Skeletal muscle cell (primary cell): ENCODE measurements at regions not wholly inside any gene's neighbourhood (a gene's known extent, or its start where the extent isn't known, plus 50 kb on each side); places are given as distances from the start of the nearest gene placed in this dataset.

ENCODE experiments used
- DNase-seq: peaks from one replicate; pipeline ENCODE4 v3.0.0-alpha.2; 2010; ENCODE audit warnings: low read depth
- H3K4me3 ChIP-seq: 2 replicates; pipeline ENCODE4 v1.5.1; 2011; ENCODE audit warnings: low read depth, mild to moderate bottlenecking, control low read depth, low read length, moderate library complexity

DNA sequence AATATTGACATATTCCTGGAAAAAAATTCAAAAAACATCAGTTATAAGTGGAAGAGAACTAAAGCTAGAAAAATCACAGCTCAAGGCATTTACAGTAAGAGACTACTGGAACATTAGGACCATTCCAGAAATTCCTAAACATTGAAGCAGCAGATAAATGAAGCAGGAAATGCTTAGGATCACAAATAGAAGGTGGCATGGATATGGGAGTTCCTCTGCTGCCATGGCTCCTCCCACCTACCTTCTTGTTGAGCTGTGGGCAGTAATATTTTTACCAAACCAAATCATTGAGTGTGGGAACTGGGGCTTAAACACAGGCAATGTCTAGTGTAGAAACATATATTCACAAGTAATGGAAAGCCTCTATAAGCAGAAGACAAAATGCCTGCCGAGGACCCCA, 292.8 kb downstream of the ANKRD7 start:
- H3K4me3 ChIP-seq: no peak overlapping the region
- DNase-seq: no peak

DNA sequence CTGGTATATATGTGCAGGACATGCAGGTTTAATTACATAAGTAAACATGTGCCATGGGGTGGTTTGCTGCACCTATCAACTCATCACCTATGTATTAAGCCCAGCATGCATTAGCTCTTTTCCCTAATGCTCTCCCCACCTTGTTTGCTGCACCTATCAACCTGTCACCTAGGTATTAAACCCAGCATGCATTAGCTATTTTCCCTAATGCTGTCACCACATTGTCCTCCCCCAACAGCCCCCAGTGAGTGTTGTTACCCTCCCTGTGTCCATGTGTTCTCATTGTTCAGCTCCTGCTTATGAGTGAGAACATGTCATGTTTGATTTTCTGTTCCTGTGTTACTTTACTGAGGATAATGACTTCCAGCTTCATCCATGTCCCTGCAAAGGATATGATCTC, 300.5 kb downstream of the ANKRD7 start:
- no peak for DNase-seq
- no peak overlapping the region for H3K4me3 ChIP-seq

- DNase-seq: no peak
- no peak overlapping the region for H3K4me3 ChIP-seq
These were observed 307.1 kb downstream of the ANKRD7 start for GRCh38 chr7:118531566-118531965.

DNA sequence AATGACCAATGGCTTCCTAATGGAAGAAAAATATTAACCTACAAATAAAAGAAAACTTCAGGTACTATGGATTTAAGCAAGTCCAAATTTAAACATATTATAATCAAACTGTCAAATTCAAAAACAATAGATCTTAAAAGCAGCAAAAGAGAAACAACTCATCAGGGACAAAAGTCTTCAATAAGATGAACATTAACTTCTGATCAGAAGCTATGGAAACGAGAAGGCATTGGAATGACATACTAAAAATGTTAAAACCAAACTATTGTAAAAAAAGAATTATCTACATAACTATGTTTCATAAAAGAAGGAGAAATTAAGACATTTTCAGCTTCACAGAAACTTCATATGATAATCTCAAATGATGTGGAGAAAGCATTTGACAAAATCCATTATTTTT, 334.7 kb downstream of the ANKRD7 start:
- DNase-seq: no peak

DNA sequence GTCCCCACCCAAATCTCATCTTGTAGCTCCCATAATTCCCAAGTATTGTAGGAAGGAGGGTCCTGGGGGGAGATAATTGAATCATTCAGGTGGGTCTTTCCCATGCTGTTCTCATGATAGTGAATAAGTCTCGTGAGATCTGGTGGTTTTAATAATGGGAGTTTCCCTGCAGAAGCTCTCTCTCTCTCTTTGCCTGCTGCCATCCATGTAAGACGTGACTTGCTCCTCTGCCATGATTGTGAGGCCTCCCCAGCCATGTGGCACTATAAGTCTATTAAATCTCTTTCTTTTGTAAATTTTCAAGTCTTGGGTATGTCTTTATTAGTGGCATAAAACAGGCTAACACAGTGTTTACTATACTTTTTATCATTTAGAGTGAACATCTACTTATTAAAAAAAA, 338.8 kb downstream of the ANKRD7 start:
- DNase-seq: no peak
- no peak overlapping the region for H3K4me3 ChIP-seq

More for the DNA sequence above, 334.7 kb downstream of the ANKRD7 start:
- H3K4me3 ChIP-seq: no peak overlapping the region

DNA sequence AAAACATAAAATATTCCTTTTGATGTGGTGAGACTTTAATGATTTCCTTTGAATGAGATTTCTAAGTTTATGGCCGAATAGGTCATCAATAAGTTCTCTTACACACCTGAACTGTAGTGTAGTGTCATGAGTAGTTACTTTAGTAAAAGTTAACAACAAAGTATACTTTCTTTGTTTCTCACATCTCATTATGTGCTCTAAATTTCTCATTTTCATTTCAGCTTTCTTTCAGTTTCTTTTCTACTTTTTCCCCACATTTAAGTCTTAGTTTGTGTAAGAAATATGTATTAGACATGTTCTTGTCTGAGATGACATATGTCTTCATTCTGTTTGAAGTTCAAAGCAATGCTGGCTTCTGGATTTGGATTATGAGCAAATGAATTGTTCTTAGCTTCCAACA, 348.1 kb downstream of the ANKRD7 start:
- no peak for DNase-seq
- H3K4me3 ChIP-seq: no peak overlapping the region

GRCh38 chr7:118573085-118573484, 348.6 kb downstream of the ANKRD7 start:
- no peak overlapping the region for H3K4me3 ChIP-seq
- no peak for DNase-seq

GRCh38 chr7:118575393-118575948, 351.0 kb downstream of the ANKRD7 start:
- no peak for DNase-seq

GRCh38 chr7:118580743-118581382, 356.4 kb downstream of the ANKRD7 start:
- no peak overlapping the region for H3K4me3 ChIP-seq
- DNase-seq: no peak

More at GRCh38 chr7:118575393-118575948, 351.0 kb downstream of the ANKRD7 start:
- H3K4me3 ChIP-seq: no peak overlapping the region

- DNase-seq: no peak
- H3K4me3 ChIP-seq: no peak overlapping the region
These were observed 359.1 kb downstream of the ANKRD7 start for GRCh38 chr7:118583641-118584040.

GRCh38 chr7:118586248-118586647, 361.7 kb downstream of the ANKRD7 start:
- no peak overlapping the region for H3K4me3 ChIP-seq
- DNase-seq: no peak

GRCh38 chr7:118590107-118590506, 365.6 kb downstream of the ANKRD7 start:
- DNase-seq: no peak
- H3K4me3 ChIP-seq: no peak overlapping the region

- no peak for DNase-seq
- H3K4me3 ChIP-seq: no peak overlapping the region
These were observed 377.6 kb downstream of the ANKRD7 start for GRCh38 chr7:118602090-118602489.

- DNase-seq: no peak
- H3K4me3 ChIP-seq: no peak overlapping the region
These were observed 382.1 kb downstream of the ANKRD7 start for GRCh38 chr7:118606602-118607001.

DNA sequence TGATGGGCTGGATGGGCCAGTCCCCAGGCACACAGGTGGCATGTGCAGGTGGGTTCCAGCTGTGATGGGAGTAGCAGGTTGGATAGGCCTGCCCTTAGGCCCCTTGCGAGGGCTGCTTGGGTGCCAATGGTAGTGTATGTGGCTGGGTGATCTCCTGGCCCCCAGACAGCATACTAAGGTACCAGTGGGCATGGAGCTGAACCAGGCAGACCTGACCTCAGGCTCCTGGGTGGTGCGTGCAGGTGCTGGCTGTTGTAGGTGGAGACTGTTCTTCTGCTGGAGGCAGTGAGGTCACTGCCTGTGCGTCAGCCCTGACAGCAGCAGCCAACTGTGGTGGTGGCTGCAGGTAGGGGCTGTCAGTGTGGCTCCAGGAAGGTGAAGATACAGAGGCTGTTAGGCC, 384.7 kb downstream of the ANKRD7 start:
- H3K4me3 ChIP-seq: no peak overlapping the region
- no peak for DNase-seq

GRCh38 chr7:118615681-118616080, 391.2 kb downstream of the ANKRD7 start:
- no peak overlapping the region for H3K4me3 ChIP-seq
- no peak for DNase-seq

DNA sequence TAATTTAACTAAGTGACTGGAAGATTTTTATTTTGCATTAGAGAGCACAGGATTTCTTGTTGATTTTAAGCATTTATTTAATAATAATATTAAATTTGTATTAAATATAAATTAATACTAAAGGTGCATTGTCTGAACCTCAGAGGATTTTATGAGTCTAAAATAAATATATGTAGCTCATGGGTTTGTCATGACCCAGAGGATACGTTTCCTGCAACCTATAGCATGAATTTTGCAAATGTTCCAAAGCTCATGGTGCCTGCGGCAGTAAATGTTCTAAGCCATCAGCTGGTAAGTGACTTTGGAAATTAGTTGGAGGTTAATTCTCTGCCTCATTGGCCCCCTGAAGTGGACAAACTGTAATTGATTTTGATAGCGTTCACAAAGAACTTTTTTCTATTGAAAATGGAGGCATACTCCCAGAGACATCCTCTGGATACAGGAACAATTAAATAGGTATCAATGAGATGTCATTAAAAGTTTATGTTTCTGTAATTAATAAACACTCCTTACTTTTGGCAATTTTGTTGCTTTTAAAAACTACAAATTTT, 397.4 kb downstream of the ANKRD7 start:
- no peak for DNase-seq
- no peak overlapping the region for H3K4me3 ChIP-seq

- no peak overlapping the region for H3K4me3 ChIP-seq
- DNase-seq: no peak
These were observed 402.2 kb downstream of the ANKRD7 start for GRCh38 chr7:118626739-118627138.

DNA sequence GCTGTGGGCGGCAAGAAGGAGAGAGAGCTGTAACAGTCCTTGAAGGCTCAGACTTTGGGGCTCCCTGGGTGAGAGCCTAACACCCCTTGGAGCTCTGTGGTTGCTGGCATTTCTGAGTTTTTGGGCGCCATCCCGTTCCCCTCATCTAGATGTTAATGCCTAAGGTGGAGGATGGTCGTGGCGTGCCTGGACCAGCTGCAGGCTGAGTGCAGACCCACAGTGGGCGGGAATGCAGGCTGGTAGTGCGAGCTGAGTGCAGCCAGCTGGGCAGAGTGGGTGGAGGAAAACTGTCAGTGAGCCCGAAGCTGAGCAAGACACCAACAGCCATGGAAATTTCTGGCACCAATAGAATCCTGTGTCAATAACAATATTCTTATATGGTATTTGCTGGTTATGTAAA, 403.0 kb downstream of the ANKRD7 start:
- DNase-seq: no peak
- no peak overlapping the region for H3K4me3 ChIP-seq

DNA sequence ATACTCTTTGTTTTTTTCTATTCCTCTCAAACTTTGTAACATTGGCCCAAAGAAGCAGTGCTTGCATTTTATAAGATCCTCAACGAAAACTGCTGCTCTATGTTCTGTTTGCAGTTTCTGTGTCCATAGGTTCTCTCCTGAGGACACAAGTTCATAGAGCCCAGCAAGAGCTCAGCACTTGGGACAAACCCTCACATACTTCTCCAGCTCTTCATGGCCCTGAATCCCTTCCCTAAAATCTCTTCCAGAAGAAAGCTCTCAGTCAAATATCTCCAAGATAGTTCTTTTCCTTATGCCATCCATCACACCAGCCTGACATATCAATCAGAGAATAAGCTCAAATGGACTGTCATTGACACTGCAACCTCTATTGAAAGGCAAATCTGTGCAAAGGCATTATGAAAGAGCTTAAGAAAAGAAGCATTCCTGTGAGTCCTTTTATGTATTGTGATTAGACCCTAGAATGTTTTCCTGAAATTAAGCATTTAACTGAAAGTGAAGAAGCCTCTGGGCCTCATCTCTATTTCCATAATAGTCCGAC, 405.5 kb downstream of the ANKRD7 start:
- no peak for DNase-seq
- no peak overlapping the region for H3K4me3 ChIP-seq

- H3K4me3 ChIP-seq: no peak overlapping the region
- DNase-seq: no peak
These were observed 417.9 kb downstream of the ANKRD7 start for GRCh38 chr7:118642396-118642795.
